ENCODE measurements at regions not wholly inside any gene's neighbourhood (a gene's known extent, or its start where the extent isn't known, plus 50 kb on each side); places are given as distances from the start of the nearest gene placed in this dataset.
"Not testable (repeated sequence)": the region's sequence is repeated elsewhere in the genome, so short reads cannot be mapped to it uniquely, and the experiment has no call there.

- no peaks in the 10 kb centered on the region for H3K9me3 ChIP-seq (ENCODE audit: severe bottlenecking)
- ATAC-seq (ENCODE audit: low read depth), result no peak
- H3K4me3 ChIP-seq (ENCODE audit: severe bottlenecking), result no peak overlapping the region
- TF ChIP-seq CTCF (IDR thresholded peaks at IDR 0.05; ENCODE audit: poor library complexity, severe bottlenecking), result no peak
- H3K27me3 ChIP-seq (ENCODE audit: insufficient read depth, poor library complexity, severe bottlenecking), result no peaks in the 10 kb centered on the region
- no peak for DNase-seq (ENCODE audit: low spot score)
- no peaks in the 10 kb centered on the region for H3K36me3 ChIP-seq (ENCODE audit: low read depth)
- no peak overlapping the region for H3K27ac ChIP-seq (ENCODE audit: poor library complexity, severe bottlenecking)
- no peaks in the 10 kb centered on the region for H3K4me1 ChIP-seq (ENCODE audit: insufficient read depth, poor library complexity, severe bottlenecking)
Observed at GRCh38 chr14:100430571-100430970, 107.4 kb downstream of the SLC25A47 start.

- not testable (repeated sequence) for H3K27me3 ChIP-seq (ENCODE audit: insufficient read depth, poor library complexity, severe bottlenecking); H3K4me3 ChIP-seq (ENCODE audit: severe bottlenecking); H3K27ac ChIP-seq (ENCODE audit: poor library complexity, severe bottlenecking); ATAC-seq (ENCODE audit: low read depth); H3K4me1 ChIP-seq (ENCODE audit: insufficient read depth, poor library complexity, severe bottlenecking); H3K36me3 ChIP-seq (ENCODE audit: low read depth); H3K9me3 ChIP-seq (ENCODE audit: severe bottlenecking); DNase-seq (ENCODE audit: low spot score)
Observed at GRCh38 chr14:100431461-100431860, 108.3 kb downstream of the SLC25A47 start.

- no peaks in the 10 kb centered on the region for H3K27me3 ChIP-seq (ENCODE audit: insufficient read depth, poor library complexity, severe bottlenecking)
- no peak for TF ChIP-seq CTCF (IDR thresholded peaks at IDR 0.05; ENCODE audit: poor library complexity, severe bottlenecking)
- H3K36me3 ChIP-seq (ENCODE audit: low read depth), result no peaks in the 10 kb centered on the region
- H3K9me3 ChIP-seq (ENCODE audit: severe bottlenecking), result no peaks in the 10 kb centered on the region
- no peak overlapping the region for H3K4me3 ChIP-seq (ENCODE audit: severe bottlenecking)
- DNase-seq (ENCODE audit: low spot score), result no peak
- no peak for ATAC-seq (ENCODE audit: low read depth)
- no peaks in the 10 kb centered on the region for H3K4me1 ChIP-seq (ENCODE audit: insufficient read depth, poor library complexity, severe bottlenecking)
- no peak overlapping the region for H3K27ac ChIP-seq (ENCODE audit: poor library complexity, severe bottlenecking)
Observed at GRCh38 chr14:100432652-100433427, 109.7 kb downstream of the SLC25A47 start.

- H3K27ac ChIP-seq (ENCODE audit: poor library complexity, severe bottlenecking), result no peak overlapping the region
- TF ChIP-seq CTCF (IDR thresholded peaks at IDR 0.05; ENCODE audit: poor library complexity, severe bottlenecking), result no peak
- H3K9me3 ChIP-seq (ENCODE audit: severe bottlenecking), result no peaks in the 10 kb centered on the region
- H3K36me3 ChIP-seq (ENCODE audit: low read depth), result no peaks in the 10 kb centered on the region
- no peaks in the 10 kb centered on the region for H3K27me3 ChIP-seq (ENCODE audit: insufficient read depth, poor library complexity, severe bottlenecking)
- H3K4me3 ChIP-seq (ENCODE audit: severe bottlenecking), result no peak overlapping the region
- ATAC-seq (ENCODE audit: low read depth), result no peak
- peaks cover 4% of the 10 kb centered on the region for H3K4me1 ChIP-seq (ENCODE audit: insufficient read depth, poor library complexity, severe bottlenecking)
- no peak for DNase-seq (ENCODE audit: low spot score)
Observed at GRCh38 chr14:100433428-100433814, 110.3 kb downstream of the SLC25A47 start.

- Histone ChIP-seq H3K4me1 (ENCODE audit: insufficient read depth, poor library complexity, severe bottlenecking) (peaks cover 10% of the 10 kb centered on the region), H3K4me3 (ENCODE audit: severe bottlenecking) (no peak overlapping the region), H3K27ac (ENCODE audit: poor library complexity, severe bottlenecking) (no peak overlapping the region), H3K36me3 (ENCODE audit: low read depth) (no peaks in the 10 kb centered on the region), H3K9me3 (ENCODE audit: severe bottlenecking) (no peaks in the 10 kb centered on the region), H3K27me3 (ENCODE audit: insufficient read depth, poor library complexity, severe bottlenecking) (no peaks in the 10 kb centered on the region)
- no peak for DNase-seq (ENCODE audit: low spot score)
- ATAC-seq (ENCODE audit: low read depth), result no peak
- no peak for TF ChIP-seq CTCF (IDR thresholded peaks at IDR 0.05; ENCODE audit: poor library complexity, severe bottlenecking)
Observed at GRCh38 chr14:100434033-100434601, 111.0 kb downstream of the SLC25A47 start.
